Activated CD8-positive, alpha-beta T cell treated with anti-CD3 and anti-CD28 coated beads for 36 hours (primary cell): ENCODE measurements at regions not wholly inside any gene's neighbourhood (a gene's known extent, or its start where the extent isn't known, plus 50 kb on each side); places are given as distances from the start of the nearest gene placed in this dataset.

Experiments
- ATAC-seq: fragments of 200-7000 bp; cut with Tn5 transposase; one replicate; pipeline ENCODE4 v1.10.0; 2021; ENCODE audit warnings: mild to moderate bottlenecking, moderate library complexity
- CTCF ChIA-PET: fragments of 350-600 bp; sonication (Branson Sonifier 250); formaldehyde crosslinking; loops from one replicate; lab custom pipeline; 2021; ENCODE audit warnings: antibody characterized with exemption; lab: Charles Lee
- POLR2A ChIA-PET: fragments of 350-600 bp; sonication (Branson Sonifier 250); formaldehyde crosslinking; loops from one replicate; lab custom pipeline; 2021; ENCODE audit warnings: antibody characterized with exemption; lab: Charles Lee
- DNase-seq: peaks from one replicate; pipeline ENCODE4 v3.0.0-alpha.2; 2020
- H3K27ac Mint-ChIP-seq: one replicate; pipeline ENCODE4 v1.8.0; 2021; ENCODE audit warnings: mild to moderate bottlenecking, mixed read lengths
- H3K27me3 Mint-ChIP-seq: one replicate; pipeline ENCODE4 v1.8.0; 2021; ENCODE audit warnings: mixed read lengths
- H3K36me3 Mint-ChIP-seq: one replicate; pipeline ENCODE4 v1.8.0; 2021; ENCODE audit warnings: low read depth, mixed read lengths
- H3K4me1 Mint-ChIP-seq: one replicate; pipeline ENCODE4 v1.8.0; 2021; ENCODE audit warnings: low read depth, mixed read lengths
- H3K4me3 Mint-ChIP-seq: one replicate; pipeline ENCODE4 v1.8.0; 2021; ENCODE audit warnings: mild to moderate bottlenecking, moderate library complexity, mixed read lengths
- H3K9me3 Mint-ChIP-seq: one replicate; pipeline ENCODE4 v1.8.0; 2021; ENCODE audit warnings: mixed read lengths
- CTCF ChIP-seq: fragments of 200-600 bp; IDR thresholded peaks from one replicate; pipeline ENCODE4 v1.8.0; 2022; ENCODE audit warnings: antibody characterized with exemption, mild to moderate bottlenecking
- intact Hi-C: fragments of 100-400 bp; cut with micrococcal nuclease; formaldehyde crosslinking; loops from one replicate; pipeline ENCODE4 v1.10.0; 2022

GRCh38 chr4:45082101-45082500 lies 355.7 kb upstream of the GNPDA2 start:
- no peaks in the 10 kb centered on the region for H3K27me3 Mint-ChIP-seq
- ChIA-PET POLR2A (no interaction called here), CTCF (no interaction called here)
- H3K9me3 Mint-ChIP-seq, result peaks cover 14% of the 10 kb centered on the region
- intact Hi-C loops, result no loop called here
- no peaks in the 10 kb centered on the region for H3K4me1 Mint-ChIP-seq
- ATAC-seq (no peak), DNase-seq (no peak)
- no peaks in the 10 kb centered on the region for H3K36me3 Mint-ChIP-seq
- H3K27ac Mint-ChIP-seq, result no peak overlapping the region
- no peak overlapping the region for H3K4me3 Mint-ChIP-seq
- no peak for TF ChIP-seq CTCF

- ChIA-PET POLR2A (no interaction called here), CTCF (no interaction called here)
- ATAC-seq (no peak), DNase-seq (no peak)
- Mint-ChIP-seq H3K36me3 (no peaks in the 10 kb centered on the region), H3K27ac (no peak overlapping the region), H3K4me3 (no peak overlapping the region), H3K9me3 (peaks cover 15% of the 10 kb centered on the region), H3K27me3 (no peaks in the 10 kb centered on the region), H3K4me1 (no peaks in the 10 kb centered on the region)
- no peak for TF ChIP-seq CTCF
- intact Hi-C loops, result no loop called here
Observed at GRCh38 chr4:45079616-45080015, 353.3 kb upstream of the GNPDA2 start.

GRCh38 chr4:45078201-45078600 lies 351.8 kb upstream of the GNPDA2 start:
- ATAC-seq, result no peak
- Mint-ChIP-seq H3K36me3 (no peaks in the 10 kb centered on the region), H3K27me3 (no peaks in the 10 kb centered on the region), H3K4me3 (no peak overlapping the region), H3K9me3 (peaks cover 15% of the 10 kb centered on the region), H3K4me1 (no peaks in the 10 kb centered on the region), H3K27ac (no peak overlapping the region)
- CTCF ChIA-PET, result no interaction called here
- intact Hi-C loops, result no loop called here
- DNase-seq, result no peak
- no peak for TF ChIP-seq CTCF
- POLR2A ChIA-PET, result no interaction called here

- CTCF ChIA-PET, result no interaction called here
- no peak for TF ChIP-seq CTCF
- H3K36me3 Mint-ChIP-seq, result no peaks in the 10 kb centered on the region
- POLR2A ChIA-PET, result no interaction called here
- DNase-seq (no peak), ATAC-seq (no peak)
- H3K27me3 Mint-ChIP-seq, result no peaks in the 10 kb centered on the region
- no peak overlapping the region for H3K27ac Mint-ChIP-seq
- intact Hi-C loops, result no loop called here
- no peaks in the 10 kb centered on the region for H3K4me1 Mint-ChIP-seq
- peaks cover 6% of the 10 kb centered on the region for H3K9me3 Mint-ChIP-seq
- no peak overlapping the region for H3K4me3 Mint-ChIP-seq
Observed at GRCh38 chr4:45072981-45073380, 346.6 kb upstream of the GNPDA2 start.

GRCh38 chr4:45064741-45065140 lies 338.4 kb upstream of the GNPDA2 start:
- DNase-seq, result no peak
- no peak overlapping the region for H3K27ac Mint-ChIP-seq
- ChIA-PET POLR2A (no interaction called here), CTCF (no interaction called here)
- no peak for ATAC-seq
- no peaks in the 10 kb centered on the region for H3K4me1 Mint-ChIP-seq
- H3K36me3 Mint-ChIP-seq, result no peaks in the 10 kb centered on the region
- H3K9me3 Mint-ChIP-seq, result peaks cover 6% of the 10 kb centered on the region
- no peak for TF ChIP-seq CTCF
- H3K27me3 Mint-ChIP-seq, result no peaks in the 10 kb centered on the region
- intact Hi-C loops, result no loop called here
- no peak overlapping the region for H3K4me3 Mint-ChIP-seq
